ENCODE measurements at regions not wholly inside any gene's neighbourhood (a gene's known extent, or its start where the extent isn't known, plus 50 kb on each side); places are given as distances from the start of the nearest gene placed in this dataset.

GRCh38 chr10:21041763-21042458, 144.8 kb upstream of the NEBL start:
- ATAC-seq: no peak
- POLR2A ChIA-PET: no interaction called here
- CTCF ChIA-PET: no interaction called here

DNA sequence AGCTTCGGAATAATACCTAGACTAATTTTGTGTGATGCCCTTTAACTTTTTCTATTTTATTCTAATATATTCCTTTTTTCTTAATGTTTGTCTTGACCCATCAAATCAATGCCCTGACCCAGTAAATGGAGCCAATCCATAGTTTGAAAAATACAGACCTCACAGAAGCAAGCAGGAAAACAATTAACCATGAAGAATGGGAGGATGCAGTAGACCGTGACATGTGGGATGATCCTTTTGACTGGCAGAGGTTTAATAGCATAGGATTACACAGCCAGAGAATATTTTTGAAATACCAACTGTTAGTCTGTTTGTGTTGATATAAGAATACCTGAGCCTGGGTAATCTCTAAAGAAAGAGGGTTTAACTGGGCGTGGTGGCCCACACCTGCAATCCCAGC, 142.6 kb upstream of the NEBL start:
- in situ Hi-C loops (cut with HindIII; ENCODE audit: low pct_unique_long_range_greater_than_20kb, low sequenced_read_pairs): no loop called here
- TF ChIP-seq SIN3A (IDR thresholded peaks at IDR 0.05; ENCODE audit: borderline replicate concordance, insufficient read depth, low read depth, low read length) (no peak), TCF7L2 (IDR thresholded peaks at IDR 0.05; ENCODE audit: low read depth, low read length) (no peak), POLR2AphosphoS5 (IDR thresholded peaks at IDR 0.05; ENCODE audit: low read depth, low read length) (no peak)
- TF ChIP-seq, protein P1, sequence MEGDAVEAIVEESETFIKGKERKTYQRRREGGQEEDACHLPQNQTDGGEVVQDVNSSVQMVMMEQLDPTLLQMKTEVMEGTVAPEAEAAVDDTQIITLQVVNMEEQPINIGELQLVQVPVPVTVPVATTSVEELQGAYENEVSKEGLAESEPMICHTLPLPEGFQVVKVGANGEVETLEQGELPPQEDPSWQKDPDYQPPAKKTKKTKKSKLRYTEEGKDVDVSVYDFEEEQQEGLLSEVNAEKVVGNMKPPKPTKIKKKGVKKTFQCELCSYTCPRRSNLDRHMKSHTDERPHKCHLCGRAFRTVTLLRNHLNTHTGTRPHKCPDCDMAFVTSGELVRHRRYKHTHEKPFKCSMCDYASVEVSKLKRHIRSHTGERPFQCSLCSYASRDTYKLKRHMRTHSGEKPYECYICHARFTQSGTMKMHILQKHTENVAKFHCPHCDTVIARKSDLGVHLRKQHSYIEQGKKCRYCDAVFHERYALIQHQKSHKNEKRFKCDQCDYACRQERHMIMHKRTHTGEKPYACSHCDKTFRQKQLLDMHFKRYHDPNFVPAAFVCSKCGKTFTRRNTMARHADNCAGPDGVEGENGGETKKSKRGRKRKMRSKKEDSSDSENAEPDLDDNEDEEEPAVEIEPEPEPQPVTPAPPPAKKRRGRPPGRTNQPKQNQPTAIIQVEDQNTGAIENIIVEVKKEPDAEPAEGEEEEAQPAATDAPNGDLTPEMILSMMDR (IDR thresholded peaks at IDR 0.05): no peak
- TF ChIP-seq, protein P2, sequence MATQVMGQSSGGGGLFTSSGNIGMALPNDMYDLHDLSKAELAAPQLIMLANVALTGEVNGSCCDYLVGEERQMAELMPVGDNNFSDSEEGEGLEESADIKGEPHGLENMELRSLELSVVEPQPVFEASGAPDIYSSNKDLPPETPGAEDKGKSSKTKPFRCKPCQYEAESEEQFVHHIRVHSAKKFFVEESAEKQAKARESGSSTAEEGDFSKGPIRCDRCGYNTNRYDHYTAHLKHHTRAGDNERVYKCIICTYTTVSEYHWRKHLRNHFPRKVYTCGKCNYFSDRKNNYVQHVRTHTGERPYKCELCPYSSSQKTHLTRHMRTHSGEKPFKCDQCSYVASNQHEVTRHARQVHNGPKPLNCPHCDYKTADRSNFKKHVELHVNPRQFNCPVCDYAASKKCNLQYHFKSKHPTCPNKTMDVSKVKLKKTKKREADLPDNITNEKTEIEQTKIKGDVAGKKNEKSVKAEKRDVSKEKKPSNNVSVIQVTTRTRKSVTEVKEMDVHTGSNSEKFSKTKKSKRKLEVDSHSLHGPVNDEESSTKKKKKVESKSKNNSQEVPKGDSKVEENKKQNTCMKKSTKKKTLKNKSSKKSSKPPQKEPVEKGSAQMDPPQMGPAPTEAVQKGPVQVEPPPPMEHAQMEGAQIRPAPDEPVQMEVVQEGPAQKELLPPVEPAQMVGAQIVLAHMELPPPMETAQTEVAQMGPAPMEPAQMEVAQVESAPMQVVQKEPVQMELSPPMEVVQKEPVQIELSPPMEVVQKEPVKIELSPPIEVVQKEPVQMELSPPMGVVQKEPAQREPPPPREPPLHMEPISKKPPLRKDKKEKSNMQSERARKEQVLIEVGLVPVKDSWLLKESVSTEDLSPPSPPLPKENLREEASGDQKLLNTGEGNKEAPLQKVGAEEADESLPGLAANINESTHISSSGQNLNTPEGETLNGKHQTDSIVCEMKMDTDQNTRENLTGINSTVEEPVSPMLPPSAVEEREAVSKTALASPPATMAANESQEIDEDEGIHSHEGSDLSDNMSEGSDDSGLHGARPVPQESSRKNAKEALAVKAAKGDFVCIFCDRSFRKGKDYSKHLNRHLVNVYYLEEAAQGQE (IDR thresholded peaks at IDR 0.05; ENCODE audit: insufficient read depth in 1 of 2, low read depth in 2 of 2, low read length in 1 of 2): no peak
- no peaks in the 10 kb centered on the region for H3K4me1 ChIP-seq (ENCODE audit: control insufficient read depth, insufficient read depth, low read length)
- no TSS peak for BruUV-seq (replicated peaks)
- H3K4me3 ChIP-seq (ENCODE audit: low read depth in 2 of 2, low read length in 2 of 2): no peak overlapping the region
- H3K27ac ChIP-seq (ENCODE audit: low read length): no peak overlapping the region
- POLR2A ChIA-PET: no interaction called here
- CTCF ChIA-PET: no interaction called here
- no peak for DNase-seq (ENCODE audit: low read depth, low spot score)
- intact Hi-C loops (cut with micrococcal nuclease; ENCODE audit: unreplicated experiment): no loop called here
- H3K27me3 ChIP-seq (ENCODE audit: control insufficient read depth, insufficient read depth, low read length): no peaks in the 10 kb centered on the region
- no peaks in the 10 kb centered on the region for H3K36me3 ChIP-seq (ENCODE audit: control insufficient read depth, insufficient read depth, low read length)
- no peak for ATAC-seq
- no peaks in the 10 kb centered on the region for H3K9me3 ChIP-seq (ENCODE audit: control insufficient read depth, insufficient read depth, low read depth, low read length)

More at GRCh38 chr10:21041763-21042458, 144.8 kb upstream of the NEBL start:
- TF ChIP-seq, protein P1 (IDR thresholded peaks at IDR 0.05): no peak
- TF ChIP-seq SIN3A (IDR thresholded peaks at IDR 0.05; ENCODE audit: borderline replicate concordance, insufficient read depth, low read depth, low read length) (no peak), POLR2AphosphoS5 (IDR thresholded peaks at IDR 0.05; ENCODE audit: low read depth, low read length) (no peak), TCF7L2 (IDR thresholded peaks at IDR 0.05; ENCODE audit: low read depth, low read length) (no peak)
- TF ChIP-seq, protein P2 (IDR thresholded peaks at IDR 0.05; ENCODE audit: insufficient read depth in 1 of 2, low read depth in 2 of 2, low read length in 1 of 2): no peak
- Histone ChIP-seq H3K4me3 (ENCODE audit: low read depth in 2 of 2, low read length in 2 of 2) (no peak overlapping the region), H3K27me3 (ENCODE audit: control insufficient read depth, insufficient read depth, low read length) (no peaks in the 10 kb centered on the region), H3K27ac (ENCODE audit: low read length) (no peak overlapping the region), H3K4me1 (ENCODE audit: control insufficient read depth, insufficient read depth, low read length) (no peaks in the 10 kb centered on the region), H3K9me3 (ENCODE audit: control insufficient read depth, insufficient read depth, low read depth, low read length) (no peaks in the 10 kb centered on the region), H3K36me3 (ENCODE audit: control insufficient read depth, insufficient read depth, low read length) (no peaks in the 10 kb centered on the region)
- intact Hi-C loops (cut with micrococcal nuclease; ENCODE audit: unreplicated experiment): no loop called here
- in situ Hi-C loops (cut with HindIII; ENCODE audit: low pct_unique_long_range_greater_than_20kb, low sequenced_read_pairs): no loop called here
- DNase-seq (ENCODE audit: low read depth, low spot score): no peak
- no TSS peak for BruUV-seq (replicated peaks)
